NCI-H1436 (cell line): ENCODE measurements at regions not wholly inside any gene's neighbourhood (a gene's known extent, or its start where the extent isn't known, plus 50 kb on each side); places are given as distances from the start of the nearest gene placed in this dataset.

ENCODE experiments used
- DNase-seq: peaks from one replicate; lab custom pipeline; 2025; lab: John Stamatoyannopoulos, UW

- DNase-seq = no peak
These were observed 248.2 kb downstream of the ACTL7B start for GRCh38 chr9:108607607-108608006.

DNA sequence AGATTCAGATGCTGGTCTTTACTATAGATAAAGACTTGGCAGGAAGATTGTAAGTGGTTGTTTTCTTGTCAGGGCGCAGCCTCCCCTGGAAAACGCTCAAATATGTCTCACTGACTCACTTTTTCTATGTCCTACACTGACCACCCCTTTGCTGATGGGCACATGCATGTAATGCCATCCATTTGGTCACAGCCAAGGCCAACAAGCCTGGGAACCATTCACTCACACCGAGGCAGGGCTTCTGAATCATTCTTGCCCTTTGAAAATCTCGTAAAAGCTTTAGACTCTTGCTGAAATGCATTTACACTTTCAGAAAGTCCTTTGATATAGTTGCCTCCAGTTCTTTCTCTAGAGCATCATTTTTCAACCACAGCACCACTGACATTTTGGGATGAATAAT lies 249.4 kb downstream of the ACTL7B start:
- DNase-seq = no peak

DNA sequence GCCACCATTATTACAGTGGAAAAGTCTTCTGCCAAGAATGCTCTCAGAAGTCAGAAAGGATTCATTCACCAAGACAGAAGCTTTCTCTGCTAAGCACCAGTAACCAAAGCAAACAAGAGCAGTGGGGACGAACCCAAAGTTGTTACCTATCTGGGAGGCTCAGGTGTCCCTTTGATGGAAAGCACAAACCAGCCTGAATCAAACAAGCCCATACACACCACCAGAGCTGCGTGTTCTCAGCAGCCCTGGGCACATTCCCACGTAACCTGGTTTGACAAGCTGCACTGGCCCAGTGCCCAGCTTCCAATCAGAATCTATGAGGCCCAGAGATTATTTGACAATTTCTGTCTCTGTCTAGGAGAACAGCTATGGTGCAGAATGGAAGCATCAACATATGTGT lies 252.6 kb downstream of the ACTL7B start:
- no peak for DNase-seq

DNA sequence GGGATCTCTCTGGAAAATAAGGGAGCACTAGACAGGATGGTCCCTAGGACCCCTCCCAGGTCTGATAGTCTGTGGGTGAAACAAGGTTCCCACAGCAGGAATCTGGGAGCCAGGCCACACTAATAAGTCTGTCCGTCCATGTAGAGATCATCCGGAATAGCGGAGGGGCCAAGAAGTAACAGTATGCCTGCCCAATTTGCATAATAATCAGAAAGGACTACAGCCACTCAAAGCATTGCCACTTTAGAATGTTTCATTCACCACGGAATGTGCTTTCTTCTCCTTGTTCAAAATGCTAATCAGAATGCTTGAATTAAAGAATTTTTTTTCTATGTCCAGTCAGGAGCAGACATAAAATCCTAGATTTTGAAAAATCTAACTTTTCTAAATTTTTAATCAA lies 254.9 kb downstream of the ACTL7B start:
- DNase-seq = no peak

GRCh38 chr9:108599571-108599970 lies 256.2 kb downstream of the ACTL7B start:
- no peak for DNase-seq

GRCh38 chr9:108591121-108591520 lies 264.7 kb downstream of the ACTL7B start:
- DNase-seq = no peak

- DNase-seq = no peak
These were observed 267.5 kb downstream of the ACTL7B start for GRCh38 chr9:108588246-108588645.

DNA sequence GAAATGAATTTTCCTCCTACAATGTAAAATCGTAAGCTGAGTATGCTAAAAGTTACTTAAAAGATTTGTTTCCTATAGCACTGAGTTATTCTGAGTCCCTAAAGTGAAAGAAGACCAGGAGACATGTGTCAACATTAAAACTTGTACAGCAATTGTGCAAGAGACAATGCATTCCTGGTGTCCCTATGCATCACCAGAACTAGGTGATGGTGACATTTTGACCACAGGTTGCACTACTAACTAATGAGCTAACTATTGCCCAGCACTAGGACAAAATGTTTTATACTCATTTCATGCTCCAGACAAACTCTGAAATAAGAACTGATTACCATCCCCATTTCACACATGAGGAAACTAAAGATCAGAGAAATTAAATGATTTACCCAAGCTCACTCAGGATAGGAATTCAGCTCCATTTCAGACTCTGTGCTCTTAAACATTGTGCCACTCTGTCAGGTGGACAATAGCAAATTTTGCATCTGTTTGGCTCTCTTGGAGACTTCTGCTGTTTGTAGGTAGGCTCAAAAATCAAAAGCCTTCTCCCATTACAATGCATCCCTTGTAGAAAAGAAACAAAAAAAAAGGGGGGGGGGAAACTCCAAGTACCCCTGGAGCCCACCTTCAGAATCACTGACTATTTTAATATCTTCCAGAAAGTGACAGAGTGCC lies 269.2 kb downstream of the ACTL7B start:
- no peak for DNase-seq

- DNase-seq = no peak
These were observed 270.9 kb downstream of the ACTL7B start for GRCh38 chr9:108584860-108585259.

DNA sequence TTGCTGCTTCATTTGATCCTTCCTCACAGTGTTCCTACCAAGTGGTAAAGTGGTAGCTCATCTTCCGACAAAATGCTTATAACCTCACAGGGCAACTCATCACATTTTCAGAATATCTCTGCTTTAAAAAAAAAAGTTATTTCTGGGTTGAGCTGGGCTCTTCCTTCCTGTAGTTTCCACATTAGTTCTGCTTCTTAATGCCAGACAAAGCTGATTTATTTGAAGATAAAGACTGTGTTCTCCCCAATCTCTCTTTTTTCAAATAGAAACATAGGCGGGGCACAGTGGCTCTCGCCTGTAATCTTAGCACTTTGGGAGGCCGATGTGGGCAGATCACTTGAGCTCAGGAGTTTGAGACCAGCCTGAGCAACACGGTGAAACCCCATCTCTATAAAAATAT lies 273.1 kb downstream of the ACTL7B start:
- no peak for DNase-seq

DNA sequence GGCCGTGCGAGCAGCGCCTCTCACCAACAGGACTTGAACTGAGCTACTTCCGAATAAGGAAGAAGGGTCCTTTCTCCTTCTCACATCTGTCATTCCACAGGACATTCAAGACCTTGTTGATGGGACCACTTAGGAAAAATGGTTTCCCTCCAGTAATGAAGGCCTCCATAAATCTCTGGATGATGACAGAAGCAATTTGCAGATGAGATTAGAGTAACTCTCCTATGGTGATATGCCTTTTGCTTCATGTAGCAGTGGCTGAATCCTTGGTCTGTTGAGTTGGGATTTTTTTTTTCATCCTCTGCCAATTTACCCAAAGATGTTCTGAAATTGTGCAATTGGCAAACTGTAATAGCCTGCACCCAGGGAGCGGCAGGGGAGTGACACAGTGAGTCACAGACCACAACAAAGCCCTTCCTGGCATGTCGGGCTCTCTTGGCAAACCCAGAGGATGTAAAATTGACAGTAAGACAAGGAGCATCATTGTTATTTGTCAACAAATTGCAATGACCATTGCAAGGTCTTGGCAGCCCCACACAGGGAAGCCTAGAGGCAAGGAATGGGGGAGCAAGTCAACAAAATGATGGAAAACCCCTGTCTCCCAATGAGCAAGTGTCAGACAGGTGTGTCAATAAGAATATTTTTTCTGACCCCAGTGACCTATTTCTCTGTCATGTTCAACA lies 275.9 kb downstream of the ACTL7B start:
- no peak for DNase-seq

DNA sequence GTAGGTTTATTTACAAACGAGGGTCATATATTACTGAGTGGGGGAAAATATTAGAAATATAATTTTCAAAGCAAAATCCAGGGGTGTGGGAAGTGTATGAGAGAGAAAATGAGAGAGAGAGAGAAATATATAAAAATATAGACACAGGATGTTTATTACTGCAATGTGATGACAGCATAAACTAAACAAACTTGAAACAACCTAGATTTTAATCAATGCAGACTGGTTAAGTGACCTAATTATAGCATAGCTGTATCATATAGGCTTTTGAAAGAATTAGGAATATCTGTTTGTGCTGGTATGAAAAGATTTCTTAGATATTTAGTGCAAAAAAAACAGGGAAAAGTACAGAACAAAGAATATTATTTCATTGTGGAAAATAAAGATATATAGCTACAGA lies 280.5 kb downstream of the ACTL7B start:
- no peak for DNase-seq

DNA sequence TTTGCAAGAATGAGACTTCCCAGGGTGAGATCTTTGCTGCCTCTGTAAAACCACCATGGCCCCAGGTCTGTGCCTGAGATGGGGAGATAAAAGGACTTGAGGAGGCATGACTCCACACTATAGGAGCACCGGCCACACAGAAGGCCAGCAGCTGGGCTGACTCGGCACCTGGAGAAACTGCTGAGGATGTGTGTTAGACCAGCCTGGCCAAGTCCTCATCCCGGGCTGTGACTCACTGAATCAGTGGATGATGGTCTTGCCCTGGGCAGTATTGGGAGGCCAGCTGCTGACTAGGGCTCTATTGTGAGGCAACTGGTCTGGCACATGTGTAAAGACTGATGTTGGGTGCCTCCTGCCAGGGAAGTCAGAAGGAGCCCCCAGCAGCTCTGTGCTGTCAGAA lies 286.2 kb downstream of the ACTL7B start:
- no peak for DNase-seq

- DNase-seq = no peak
These were observed 287.7 kb downstream of the ACTL7B start for GRCh38 chr9:108568093-108568492.

DNA sequence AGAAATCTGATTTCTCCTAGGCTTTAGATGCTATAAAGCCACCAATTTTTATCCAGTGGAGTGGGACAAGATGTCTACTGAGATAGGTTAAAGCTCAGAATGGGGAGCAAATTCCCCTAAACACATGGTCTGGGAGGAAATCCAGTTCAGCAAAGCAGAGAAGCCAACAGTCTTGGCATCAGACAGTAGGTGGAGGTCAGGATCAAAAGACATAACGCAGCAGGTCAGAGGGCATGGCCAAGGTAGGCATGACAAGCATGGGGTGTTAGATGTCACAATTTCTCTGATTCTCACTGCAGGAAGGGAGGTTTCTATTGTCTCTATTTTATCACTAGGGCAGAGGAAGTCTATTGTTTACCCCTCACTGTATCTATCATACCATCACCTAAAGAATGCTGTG lies 288.2 kb downstream of the ACTL7B start:
- DNase-seq = no peak

GRCh38 chr9:108565651-108566378 lies 290.0 kb downstream of the ACTL7B start:
- peak; percentile 83 for DNase-seq

- no peak for DNase-seq
These were observed 293.6 kb downstream of the ACTL7B start for GRCh38 chr9:108562176-108562575.

GRCh38 chr9:108559432-108559831 lies 296.4 kb downstream of the ACTL7B start:
- DNase-seq = no peak

GRCh38 chr9:108554831-108555230 lies 301.0 kb downstream of the ACTL7B start:
- no peak for DNase-seq

GRCh38 chr9:108553111-108553635 lies 302.6 kb downstream of the ACTL7B start:
- DNase-seq = no peak

GRCh38 chr9:108552459-108553040 lies 303.2 kb downstream of the ACTL7B start:
- no peak for DNase-seq

DNA sequence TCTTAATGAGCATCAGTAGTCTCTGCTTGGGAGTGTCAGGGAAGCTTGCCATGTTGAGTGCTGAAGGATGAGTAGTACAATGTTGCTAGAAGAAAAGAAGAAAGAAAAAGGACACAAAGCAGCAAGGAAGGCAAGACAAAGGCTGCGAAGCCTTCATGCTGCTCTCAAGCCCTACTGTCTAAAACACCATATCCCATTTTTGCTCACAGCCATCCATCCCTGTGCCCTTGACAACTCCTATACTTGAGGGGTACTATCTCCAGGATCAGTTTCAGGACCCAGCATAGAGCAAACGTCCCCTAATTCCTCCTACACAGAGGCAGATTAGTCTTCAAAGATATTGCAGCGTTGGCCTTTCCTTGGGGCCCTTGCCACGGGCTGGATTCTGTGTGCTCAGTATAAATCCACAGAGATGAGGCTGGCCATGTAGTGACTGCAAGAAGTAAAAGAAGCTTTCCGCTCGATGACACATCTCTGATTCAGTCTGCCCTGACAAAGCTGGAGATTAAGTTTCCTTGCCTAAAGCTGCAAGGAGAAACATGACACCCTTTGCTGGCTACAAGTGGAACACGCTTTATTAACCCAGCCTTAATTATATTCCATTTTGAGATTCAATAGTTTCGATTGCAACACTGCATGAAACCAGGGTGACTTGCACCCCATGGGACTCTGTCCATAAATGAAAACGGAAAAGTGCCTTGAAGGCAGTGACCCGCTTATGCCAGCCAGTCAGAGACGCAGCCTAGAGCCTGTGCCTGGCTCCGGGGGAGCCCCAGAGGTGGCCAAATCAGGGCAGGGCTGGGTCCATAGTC lies 304.6 kb downstream of the ACTL7B start:
- DNase-seq = peak; percentile 69
